Caco-2 (cell line): ENCODE measurements at regions not wholly inside any gene's neighbourhood (a gene's known extent, or its start where the extent isn't known, plus 50 kb on each side); places are given as distances from the start of the nearest gene placed in this dataset.

ENCODE experiments used
- BruUV-seq: library from RNA; stranded (reverse); fragments of 400-500 nt; replicated peaks from 2 replicates; lab custom pipeline; 2021; lab: Mats Ljungman, UMichigan
- CTCF ChIA-PET: fragments of 300-600 bp; sonication (Branson Sonifier 250); formaldehyde crosslinking; loops from one replicate; lab custom pipeline; 2022; ENCODE audit warnings: antibody characterized with exemption; lab: Charles Lee
- POLR2A ChIA-PET: fragments of 300-600 bp; sonication (Branson Sonifier 250); formaldehyde crosslinking; loops from one replicate; lab custom pipeline; 2022; ENCODE audit warnings: antibody characterized with exemption; lab: Charles Lee
- DNase-seq, 2 experiments: peaks; one replicate each; pipeline versions ENCODE4 v3.0.0 to v3.0.0-alpha.2; 2020 to 2022
- H3K27me3 ChIP-seq: replicated peaks from 2 replicates; pipeline ENCODE4 v1.6.0; 2011; ENCODE audit warnings: low read length; ENCODE audit not compliant: control insufficient read depth, insufficient read depth
- H3K36me3 ChIP-seq: 2 replicates; pipeline ENCODE4 v1.5.1; 2011; ENCODE audit warnings: low read length; ENCODE audit not compliant: control insufficient read depth, insufficient read depth
- H3K4me1 ChIP-seq: fragments of 250-450 bp; sonication (Bioruptor Pico); 2 replicates; pipeline ENCODE4 v1.5.1; 2020; ENCODE audit warnings: mild to moderate bottlenecking
- H3K4me3 ChIP-seq: 2 replicates; pipeline ENCODE4 v1.5.1; 2011; ENCODE audit warnings: low read depth, mild to moderate bottlenecking, control low read depth, low read length
- H3K9me3 ChIP-seq: fragments of 250-450 bp; sonication (Bioruptor Pico); 2 replicates; pipeline ENCODE4 v1.5.1; 2020; ENCODE audit warnings: mild to moderate bottlenecking, moderate library complexity
- H3K27ac Mint-ChIP-seq: one replicate; pipeline ENCODE4 v1.8.0; 2022; ENCODE audit warnings: mixed read lengths; ENCODE audit not compliant: unreplicated experiment
- H3K27me3 Mint-ChIP-seq: one replicate; pipeline ENCODE4 v1.8.0; 2022; ENCODE audit warnings: mixed read lengths; ENCODE audit not compliant: insufficient read depth, unreplicated experiment
- H3K36me3 Mint-ChIP-seq: one replicate; pipeline ENCODE4 v1.8.0; 2022; ENCODE audit warnings: mild to moderate bottlenecking, mixed read lengths; ENCODE audit not compliant: insufficient read depth, unreplicated experiment
- H3K4me1 Mint-ChIP-seq: one replicate; pipeline ENCODE4 v1.8.0; 2022; ENCODE audit warnings: low read depth, mixed read lengths; ENCODE audit not compliant: unreplicated experiment
- H3K4me3 Mint-ChIP-seq: one replicate; pipeline ENCODE4 v1.8.0; 2022; ENCODE audit warnings: mild to moderate bottlenecking, moderate library complexity, mixed read lengths; ENCODE audit not compliant: unreplicated experiment
- H3K9me3 Mint-ChIP-seq: one replicate; pipeline ENCODE4 v1.8.0; 2022; ENCODE audit warnings: mixed read lengths; ENCODE audit not compliant: unreplicated experiment
- intact Hi-C: fragments of 100-400 bp; cut with micrococcal nuclease; formaldehyde crosslinking; loops from one replicate; pipeline ENCODE4 v1.10.0; 2022; ENCODE audit not compliant: unreplicated experiment
- TF ChIP-seq, protein P1 (sequence below), 2 experiments: fragments of 200-600 bp in 1 of 2; IDR thresholded peaks; 1 replicate in 1 of 2; 2 replicates in 1 of 2; pipeline versions ENCODE4 v1.5.1 to v1.8.0; 2011 to 2022; ENCODE audit warnings: antibody characterized with exemption in 1 of 2, control low read depth in 1 of 2, inconsistent platforms in 1 of 2, low read depth in 1 of 2, low read length in 1 of 2, mild to moderate bottlenecking in 1 of 2, moderate library complexity in 1 of 2; ENCODE audit not compliant: insufficient read depth in 1 of 2, severe bottlenecking in 1 of 2, unreplicated experiment in 1 of 2

DNA sequence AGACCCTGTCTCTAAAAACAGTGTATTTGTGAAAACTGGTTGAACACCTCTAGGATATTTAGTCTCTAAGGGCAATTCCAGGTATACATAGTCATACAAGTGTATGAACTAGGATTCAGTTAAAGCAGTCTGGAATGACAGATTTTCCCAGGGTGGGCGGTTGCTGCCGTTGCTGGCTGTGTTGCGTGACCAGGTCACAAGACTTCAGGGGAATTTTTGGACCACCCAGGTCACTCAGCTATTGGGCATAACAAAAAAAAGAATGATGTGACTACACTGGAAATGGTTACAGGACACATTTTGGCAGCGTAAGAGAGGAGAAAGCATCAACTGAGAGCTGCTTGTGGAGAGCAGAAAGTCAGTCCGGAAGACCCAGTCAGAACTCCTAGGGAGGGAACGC, 58.0 kb upstream of the ZBTB7C start:
- H3K4me3 ChIP-seq, result no peak overlapping the region
- H3K4me3 Mint-ChIP-seq, result no peak overlapping the region
- H3K36me3 Mint-ChIP-seq, result no peaks in the 10 kb centered on the region
- ChIA-PET CTCF (no interaction called here), POLR2A (no interaction called here)
- H3K9me3 Mint-ChIP-seq, result no peaks in the 10 kb centered on the region
- intact Hi-C loops, result loop anchor here (5.0 kb wide), 1 partner anchor 435 kb away; no protein-coding TSS in a partner anchor
- no peak for DNase-seq
- H3K36me3 ChIP-seq, result no peaks in the 10 kb centered on the region
- H3K9me3 ChIP-seq, result no peaks in the 10 kb centered on the region
- no peaks in the 10 kb centered on the region for H3K4me1 Mint-ChIP-seq
- no peaks in the 10 kb centered on the region for H3K4me1 ChIP-seq
- no peaks in the 10 kb centered on the region for H3K27me3 Mint-ChIP-seq
- BruUV-seq, result no TSS peak
- H3K27me3 ChIP-seq, result no peaks in the 10 kb centered on the region
- H3K27ac Mint-ChIP-seq, result no peak overlapping the region
- TF ChIP-seq, protein P1, sequence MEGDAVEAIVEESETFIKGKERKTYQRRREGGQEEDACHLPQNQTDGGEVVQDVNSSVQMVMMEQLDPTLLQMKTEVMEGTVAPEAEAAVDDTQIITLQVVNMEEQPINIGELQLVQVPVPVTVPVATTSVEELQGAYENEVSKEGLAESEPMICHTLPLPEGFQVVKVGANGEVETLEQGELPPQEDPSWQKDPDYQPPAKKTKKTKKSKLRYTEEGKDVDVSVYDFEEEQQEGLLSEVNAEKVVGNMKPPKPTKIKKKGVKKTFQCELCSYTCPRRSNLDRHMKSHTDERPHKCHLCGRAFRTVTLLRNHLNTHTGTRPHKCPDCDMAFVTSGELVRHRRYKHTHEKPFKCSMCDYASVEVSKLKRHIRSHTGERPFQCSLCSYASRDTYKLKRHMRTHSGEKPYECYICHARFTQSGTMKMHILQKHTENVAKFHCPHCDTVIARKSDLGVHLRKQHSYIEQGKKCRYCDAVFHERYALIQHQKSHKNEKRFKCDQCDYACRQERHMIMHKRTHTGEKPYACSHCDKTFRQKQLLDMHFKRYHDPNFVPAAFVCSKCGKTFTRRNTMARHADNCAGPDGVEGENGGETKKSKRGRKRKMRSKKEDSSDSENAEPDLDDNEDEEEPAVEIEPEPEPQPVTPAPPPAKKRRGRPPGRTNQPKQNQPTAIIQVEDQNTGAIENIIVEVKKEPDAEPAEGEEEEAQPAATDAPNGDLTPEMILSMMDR (IDR thresholded peaks at IDR 0.05; ENCODE audit: insufficient read depth in 1 of 2, low read depth in 1 of 2, low read length in 1 of 2, severe bottlenecking in 1 of 2, unreplicated experiment in 1 of 2), result no peak

DNA sequence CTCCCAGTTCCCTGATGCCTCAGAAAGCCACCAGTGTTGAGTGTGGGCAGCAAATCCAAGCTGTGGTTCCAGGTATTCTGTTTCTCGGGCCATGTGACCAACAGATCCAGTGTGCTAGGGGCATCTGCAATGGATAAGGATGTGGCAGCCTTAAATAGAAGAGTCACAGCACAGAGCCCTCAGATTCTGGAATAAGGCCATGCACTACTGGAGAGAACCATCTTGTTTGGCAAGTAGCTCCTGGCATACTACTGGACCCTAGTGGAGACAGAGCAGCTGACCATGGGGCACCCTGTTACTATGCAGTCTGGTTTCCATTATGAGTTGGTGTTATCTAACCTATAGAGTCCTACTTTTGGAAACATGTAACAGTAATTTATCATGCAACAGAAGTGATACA, 53.3 kb upstream of the ZBTB7C start:
- Mint-ChIP-seq H3K4me3 (no peak overlapping the region), H3K4me1 (no peaks in the 10 kb centered on the region), H3K36me3 (no peaks in the 10 kb centered on the region), H3K9me3 (no peaks in the 10 kb centered on the region), H3K27me3 (no peaks in the 10 kb centered on the region), H3K27ac (no peak overlapping the region)
- no peak for DNase-seq
- Histone ChIP-seq H3K4me3 (no peak overlapping the region), H3K27me3 (no peaks in the 10 kb centered on the region), H3K9me3 (no peaks in the 10 kb centered on the region), H3K36me3 (no peaks in the 10 kb centered on the region), H3K4me1 (no peaks in the 10 kb centered on the region)
- ChIA-PET CTCF (no interaction called here), POLR2A (no interaction called here)
- TF ChIP-seq, protein P1 (IDR thresholded peaks at IDR 0.05; ENCODE audit: insufficient read depth in 1 of 2, low read depth in 1 of 2, low read length in 1 of 2, severe bottlenecking in 1 of 2, unreplicated experiment in 1 of 2), result no peak
- intact Hi-C loops, result no loop called here
- BruUV-seq, result no TSS peak

DNA sequence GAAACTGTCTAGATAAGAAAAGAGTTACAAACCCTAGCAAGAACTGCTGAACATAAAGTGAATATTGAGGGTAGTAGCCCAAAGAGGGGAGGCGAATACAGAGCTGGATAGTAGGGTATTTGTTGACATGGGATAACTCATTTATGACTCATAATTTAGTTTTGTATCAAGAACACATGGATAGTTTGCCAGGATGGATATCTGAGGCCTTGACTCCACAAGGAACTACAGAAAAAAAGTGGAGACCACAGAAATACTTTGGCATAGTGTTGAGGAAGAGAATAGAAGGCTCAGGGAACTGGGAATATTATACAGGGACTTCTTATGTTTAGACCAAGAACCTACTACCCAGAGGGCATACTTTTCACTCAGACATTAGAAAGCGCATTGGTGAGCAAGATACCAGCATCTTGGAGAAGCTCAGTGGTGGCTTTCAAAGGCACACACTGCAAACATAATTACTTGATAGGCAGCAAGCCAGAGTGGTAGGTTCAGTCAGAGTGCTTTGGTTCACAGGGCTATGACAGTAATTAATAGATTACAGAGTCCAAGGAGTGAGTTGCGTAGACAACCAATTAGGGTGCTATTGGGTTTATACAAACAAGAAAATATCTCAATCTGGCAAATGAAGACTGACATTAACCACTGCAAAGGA, 51.9 kb upstream of the ZBTB7C start:
- ChIA-PET CTCF (no interaction called here), POLR2A (no interaction called here)
- H3K4me3 Mint-ChIP-seq, result no peak overlapping the region
- Histone ChIP-seq H3K4me1 (no peaks in the 10 kb centered on the region), H3K36me3 (no peaks in the 10 kb centered on the region), H3K9me3 (no peaks in the 10 kb centered on the region), H3K27me3 (no peaks in the 10 kb centered on the region), H3K4me3 (no peak overlapping the region)
- DNase-seq, result no peak
- no peaks in the 10 kb centered on the region for H3K36me3 Mint-ChIP-seq
- TF ChIP-seq, protein P1 (IDR thresholded peaks at IDR 0.05; ENCODE audit: insufficient read depth in 1 of 2, low read depth in 1 of 2, low read length in 1 of 2, severe bottlenecking in 1 of 2, unreplicated experiment in 1 of 2), result no peak
- H3K27me3 Mint-ChIP-seq, result no peaks in the 10 kb centered on the region
- intact Hi-C loops, result no loop called here
- BruUV-seq, result no TSS peak
- H3K4me1 Mint-ChIP-seq, result no peaks in the 10 kb centered on the region
- H3K9me3 Mint-ChIP-seq, result no peaks in the 10 kb centered on the region
- no peak overlapping the region for H3K27ac Mint-ChIP-seq
